GM06990 (cell line): ENCODE measurements at regions not wholly inside any gene's neighbourhood (a gene's known extent, or its start where the extent isn't known, plus 50 kb on each side); places are given as distances from the start of the nearest gene placed in this dataset.

Source experiments
- DNase-seq: peaks from one replicate; pipeline ENCODE4 v3.0.0-alpha.2; 2011; ENCODE audit not compliant: insufficient read length; ENCODE audit errors: extremely low read depth
- H3K27me3 ChIP-seq: replicated peaks from 2 replicates; pipeline ENCODE4 v1.6.0; 2011; ENCODE audit warnings: low read length; ENCODE audit not compliant: control insufficient read depth, insufficient read depth
- H3K36me3 ChIP-seq: 2 replicates; pipeline ENCODE4 v1.5.1; 2011; ENCODE audit warnings: low read length; ENCODE audit not compliant: control insufficient read depth, insufficient read depth
- H3K4me3 ChIP-seq: replicated peaks from 2 replicates; pipeline ENCODE4 v1.5.1; 2011; ENCODE audit warnings: low read depth, mild to moderate bottlenecking, control low read depth, low read length
- CTCF ChIP-seq: IDR thresholded peaks from 2 replicates; pipeline ENCODE4 v1.5.1; 2011; ENCODE audit warnings: low read length, control low read depth, mild to moderate bottlenecking, inconsistent platforms; ENCODE audit not compliant: insufficient read depth, poor library complexity, severe bottlenecking

GRCh38 chr11:70546191-70546940, 148.0 kb downstream of the CTTN start:
- H3K4me3 ChIP-seq, result no peak overlapping the region
- no peaks in the 10 kb centered on the region; the same call in 1 of the 2 replicates for H3K27me3 ChIP-seq
- H3K36me3 ChIP-seq, result no peaks in the 10 kb centered on the region
- no peak for DNase-seq
- TF ChIP-seq CTCF, result no peak

- DNase-seq, result no peak
- Histone ChIP-seq H3K36me3 (no peaks in the 10 kb centered on the region), H3K4me3 (no peak overlapping the region), H3K27me3 (no peaks in the 10 kb centered on the region; the same call in 1 of the 2 replicates)
- no peak for TF ChIP-seq CTCF
Measured at GRCh38 chr11:70547386-70547785, 149.1 kb downstream of the CTTN start.

- DNase-seq, result no peak
- Histone ChIP-seq H3K36me3 (no peaks in the 10 kb centered on the region), H3K27me3 (no peaks in the 10 kb centered on the region; the same call in 1 of the 2 replicates), H3K4me3 (no peak overlapping the region)
- TF ChIP-seq CTCF, result no peak
Measured at GRCh38 chr11:70547821-70548670, 149.7 kb downstream of the CTTN start.

GRCh38 chr11:70548976-70549375, 150.6 kb downstream of the CTTN start:
- no peaks in the 10 kb centered on the region for H3K36me3 ChIP-seq
- no peak for TF ChIP-seq CTCF
- H3K4me3 ChIP-seq, result no peak overlapping the region
- H3K27me3 ChIP-seq, result no peaks in the 10 kb centered on the region; the same call in 1 of the 2 replicates
- DNase-seq, result no peak

- Histone ChIP-seq H3K4me3 (no peak overlapping the region), H3K27me3 (no peaks in the 10 kb centered on the region; the same call in 1 of the 2 replicates), H3K36me3 (no peaks in the 10 kb centered on the region)
- no peak for TF ChIP-seq CTCF
- no peak for DNase-seq
Measured at GRCh38 chr11:70549386-70549785, 151.1 kb downstream of the CTTN start.
